ENCODE measurements at regions not wholly inside any gene's neighbourhood (a gene's known extent, or its start where the extent isn't known, plus 50 kb on each side); places are given as distances from the start of the nearest gene placed in this dataset.
A peak's percentile ranks its signal among the peaks of the same experiment; 100 is the strongest.

DNA sequence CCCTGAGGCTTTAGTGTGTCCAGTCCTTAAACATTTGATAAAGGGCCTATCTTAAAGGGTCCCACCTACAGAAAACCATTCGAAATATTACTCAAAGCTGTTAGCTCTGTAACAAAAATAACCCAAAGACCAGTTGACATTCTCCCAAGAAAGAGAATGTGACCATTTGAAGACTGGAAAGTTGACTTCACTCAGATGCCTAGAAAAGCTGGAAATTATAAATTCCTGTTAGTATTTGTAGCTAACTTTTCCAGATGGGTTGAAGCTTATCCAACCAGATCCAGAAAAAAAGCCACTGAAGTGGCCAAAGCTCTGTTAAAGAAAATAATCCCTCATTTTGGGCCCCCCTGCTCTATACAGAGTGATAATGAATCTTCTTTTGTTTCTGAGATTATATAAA is 408.4 kb downstream of the PLOD2 start:
- Histone ChIP-seq H3K27me3 (ENCODE audit: insufficient read depth, low read length) (no peaks in the 10 kb centered on the region), H3K4me3 (ENCODE audit: low read length) (no peak overlapping the region), H3K9me3 (ENCODE audit: low read length) (no peaks in the 10 kb centered on the region), H3K4me1 (ENCODE audit: insufficient read depth, low read length) (peaks cover 42% of the 10 kb centered on the region), H2AFZ (ENCODE audit: low read depth, low read length) (no peak overlapping the region), H3K36me3 (ENCODE audit: insufficient read depth, low read length) (no peaks in the 10 kb centered on the region)

DNA sequence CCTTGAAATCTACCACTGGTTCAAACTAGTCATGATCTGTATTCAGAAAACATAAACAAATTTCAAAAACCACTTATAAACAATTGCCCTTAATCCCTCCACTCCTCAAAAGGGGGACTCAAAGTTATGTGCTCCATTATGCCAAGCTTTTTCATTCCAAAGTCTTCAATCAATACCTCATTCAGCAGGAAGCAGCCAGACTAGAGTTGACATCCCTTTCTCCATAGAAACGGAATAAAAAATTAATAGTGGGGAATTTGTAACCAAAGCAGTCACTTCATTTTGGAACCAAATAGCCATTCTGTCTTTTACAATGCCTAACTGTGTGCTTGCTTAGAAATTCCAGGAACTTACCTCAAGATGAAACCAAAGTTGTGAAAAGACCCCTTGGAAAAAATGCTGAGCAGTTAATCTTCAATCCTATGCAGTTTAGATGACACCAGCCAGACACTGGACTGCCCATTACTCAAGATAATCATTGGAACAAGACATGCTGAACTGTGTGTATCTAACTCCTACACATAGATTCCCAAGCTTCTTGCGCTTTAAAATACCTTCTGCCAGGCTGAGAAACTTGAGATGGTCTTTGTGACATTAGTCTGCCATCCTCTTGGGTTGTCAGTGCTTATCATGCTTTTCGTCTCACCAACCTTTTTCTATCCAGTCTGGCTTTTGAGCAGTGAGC is 406.2 kb downstream of the PLOD2 start:
- H3K4me1 ChIP-seq (ENCODE audit: insufficient read depth, low read length) = peaks cover 37% of the 10 kb centered on the region
- no peak overlapping the region for H3K4me3 ChIP-seq (ENCODE audit: low read length)
- H2AFZ ChIP-seq (ENCODE audit: low read depth, low read length) = peak overlapping the region; percentile 73
- no peaks in the 10 kb centered on the region for H3K27me3 ChIP-seq (ENCODE audit: insufficient read depth, low read length)
- H3K9me3 ChIP-seq (ENCODE audit: low read length) = no peaks in the 10 kb centered on the region
- no peaks in the 10 kb centered on the region for H3K36me3 ChIP-seq (ENCODE audit: insufficient read depth, low read length)

DNA sequence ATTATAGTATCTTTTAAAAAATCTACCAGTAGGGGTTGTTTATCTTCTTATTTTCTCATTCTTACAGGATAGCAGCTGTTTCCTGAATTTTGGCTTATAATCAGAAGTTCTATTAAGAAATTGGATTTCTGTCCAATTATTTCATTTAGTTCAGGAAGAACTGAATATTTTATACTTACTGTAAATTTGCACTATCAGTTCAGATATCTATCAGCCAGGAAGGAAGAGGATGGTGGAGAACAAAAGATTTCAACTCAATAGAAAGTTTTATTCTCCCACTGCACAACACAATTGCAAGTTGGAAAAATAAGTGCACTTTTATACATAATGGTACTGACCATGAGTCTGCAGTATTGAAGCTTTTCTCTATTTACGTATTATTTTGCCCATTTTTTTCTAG is 400.9 kb downstream of the PLOD2 start:
- H3K4me1 ChIP-seq (ENCODE audit: insufficient read depth, low read length) = peaks cover 6% of the 10 kb centered on the region
- H3K9me3 ChIP-seq (ENCODE audit: low read length) = no peaks in the 10 kb centered on the region
- H3K36me3 ChIP-seq (ENCODE audit: insufficient read depth, low read length) = no peaks in the 10 kb centered on the region
- no peaks in the 10 kb centered on the region for H3K27me3 ChIP-seq (ENCODE audit: insufficient read depth, low read length)
- no peak overlapping the region for H3K4me3 ChIP-seq (ENCODE audit: low read length)
- no peak overlapping the region for H2AFZ ChIP-seq (ENCODE audit: low read depth, low read length)

DNA sequence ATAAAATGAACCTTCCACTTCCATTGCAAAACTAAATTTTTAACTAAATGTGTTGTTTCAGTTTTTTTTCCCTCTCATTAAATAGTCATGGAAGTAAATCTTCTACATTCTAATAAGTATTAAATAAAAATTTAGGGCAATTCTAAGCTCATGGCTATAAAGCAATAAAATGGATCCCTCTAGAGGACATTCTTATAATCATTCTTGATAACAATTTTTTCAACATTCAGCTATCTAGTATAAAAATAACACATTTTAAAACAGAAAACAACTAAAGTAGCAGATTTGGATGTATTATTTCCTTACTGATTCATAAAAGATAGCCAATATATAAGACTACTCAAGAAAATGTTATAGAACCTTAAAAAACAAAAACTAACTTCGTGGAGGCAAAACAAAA is 393.1 kb downstream of the PLOD2 start:
- H3K4me3 ChIP-seq (ENCODE audit: low read length) = no peak overlapping the region
- no peaks in the 10 kb centered on the region for H3K27me3 ChIP-seq (ENCODE audit: insufficient read depth, low read length)
- no peak overlapping the region for H2AFZ ChIP-seq (ENCODE audit: low read depth, low read length)
- peaks cover 2% of the 10 kb centered on the region for H3K9me3 ChIP-seq (ENCODE audit: low read length)
- H3K36me3 ChIP-seq (ENCODE audit: insufficient read depth, low read length) = no peaks in the 10 kb centered on the region
- H3K4me1 ChIP-seq (ENCODE audit: insufficient read depth, low read length) = no peaks in the 10 kb centered on the region

DNA sequence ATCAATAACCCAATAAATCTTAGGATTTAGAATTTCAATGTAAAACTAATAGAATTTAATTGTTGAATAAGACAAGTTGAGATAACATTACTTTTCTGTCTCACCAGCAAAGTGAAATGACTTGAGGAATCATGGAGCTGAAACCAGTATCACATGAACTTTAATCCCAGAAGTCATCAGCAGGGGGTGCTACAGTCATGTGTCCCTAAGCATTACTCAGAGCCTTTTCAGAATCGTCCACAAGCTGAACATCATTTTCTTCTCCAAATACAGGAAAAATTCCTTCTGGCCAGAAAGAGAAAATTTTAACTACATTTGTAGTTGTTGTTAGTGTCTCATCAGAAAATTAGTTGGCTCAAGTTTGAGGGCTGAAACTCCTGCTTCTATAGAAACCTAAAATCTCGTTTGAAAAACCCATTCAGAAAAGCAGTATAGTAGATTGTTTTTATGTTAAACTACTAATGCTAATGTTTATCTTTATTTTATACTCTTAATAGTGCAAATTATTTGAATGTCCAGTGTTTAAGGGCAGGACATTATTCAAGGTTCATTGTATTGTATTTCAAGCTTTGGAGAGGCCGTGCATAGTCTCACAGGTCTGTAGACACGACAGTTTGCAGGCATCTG is 384.1 kb downstream of the PLOD2 start:
- H3K9me3 ChIP-seq (ENCODE audit: low read length) = no peaks in the 10 kb centered on the region
- H3K4me1 ChIP-seq (ENCODE audit: insufficient read depth, low read length) = no peaks in the 10 kb centered on the region
- H2AFZ ChIP-seq (ENCODE audit: low read depth, low read length) = no peak overlapping the region
- H3K27me3 ChIP-seq (ENCODE audit: insufficient read depth, low read length) = no peaks in the 10 kb centered on the region
- no peaks in the 10 kb centered on the region for H3K36me3 ChIP-seq (ENCODE audit: insufficient read depth, low read length)
- no peak overlapping the region for H3K4me3 ChIP-seq (ENCODE audit: low read length)

DNA sequence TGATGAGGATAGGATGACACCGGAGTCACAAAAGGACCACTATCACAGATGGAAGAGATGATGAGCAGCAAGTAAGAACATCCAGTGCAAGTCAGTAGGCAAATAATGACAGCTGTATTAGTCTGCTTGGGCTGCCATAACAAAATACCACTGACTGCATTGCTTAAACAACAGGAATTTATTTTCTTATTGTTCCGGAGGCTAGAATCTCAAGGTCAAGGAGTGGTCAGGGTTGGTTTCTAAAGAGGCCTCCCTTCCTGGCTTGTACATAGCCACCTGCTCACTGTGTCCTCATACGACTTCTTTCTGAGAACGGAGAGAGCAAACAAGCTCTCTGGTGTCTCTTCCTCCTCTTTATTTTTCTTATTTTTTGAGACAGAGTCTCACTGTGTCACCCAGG is 380.7 kb downstream of the PLOD2 start:
- H3K36me3 ChIP-seq (ENCODE audit: insufficient read depth, low read length) = no peaks in the 10 kb centered on the region
- no peaks in the 10 kb centered on the region for H3K4me1 ChIP-seq (ENCODE audit: insufficient read depth, low read length)
- no peaks in the 10 kb centered on the region for H3K27me3 ChIP-seq (ENCODE audit: insufficient read depth, low read length)

DNA sequence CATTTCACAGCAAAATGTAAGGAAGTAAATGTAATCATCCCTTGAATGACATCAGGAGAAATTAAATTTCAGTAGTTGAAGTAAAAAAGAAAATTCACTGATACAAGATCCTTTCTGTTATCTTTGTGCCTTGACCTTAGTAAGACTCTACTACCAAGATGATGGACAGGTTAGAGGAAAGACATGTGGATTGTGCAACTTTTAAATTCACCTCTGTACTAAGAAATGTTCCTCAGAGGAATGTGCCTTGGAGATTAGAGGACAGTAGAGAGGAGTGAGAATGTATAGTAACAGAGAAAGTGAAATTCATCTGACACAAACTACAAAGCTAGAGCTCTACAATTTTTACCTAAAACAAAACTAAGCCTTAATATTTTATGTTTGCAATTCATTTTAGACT is 375.3 kb downstream of the PLOD2 start:
- Histone ChIP-seq H3K4me1 (ENCODE audit: insufficient read depth, low read length) (no peaks in the 10 kb centered on the region), H3K27me3 (ENCODE audit: insufficient read depth, low read length) (no peaks in the 10 kb centered on the region), H3K9me3 (ENCODE audit: low read length) (no peaks in the 10 kb centered on the region), H3K36me3 (ENCODE audit: insufficient read depth, low read length) (no peaks in the 10 kb centered on the region), H2AFZ (ENCODE audit: low read depth, low read length) (no peak overlapping the region), H3K4me3 (ENCODE audit: low read length) (no peak overlapping the region)

More for the DNA sequence above, 380.7 kb downstream of the PLOD2 start:
- no peak overlapping the region for H3K4me3 ChIP-seq (ENCODE audit: low read length)
- H2AFZ ChIP-seq (ENCODE audit: low read depth, low read length) = no peak overlapping the region
- no peaks in the 10 kb centered on the region for H3K9me3 ChIP-seq (ENCODE audit: low read length)

DNA sequence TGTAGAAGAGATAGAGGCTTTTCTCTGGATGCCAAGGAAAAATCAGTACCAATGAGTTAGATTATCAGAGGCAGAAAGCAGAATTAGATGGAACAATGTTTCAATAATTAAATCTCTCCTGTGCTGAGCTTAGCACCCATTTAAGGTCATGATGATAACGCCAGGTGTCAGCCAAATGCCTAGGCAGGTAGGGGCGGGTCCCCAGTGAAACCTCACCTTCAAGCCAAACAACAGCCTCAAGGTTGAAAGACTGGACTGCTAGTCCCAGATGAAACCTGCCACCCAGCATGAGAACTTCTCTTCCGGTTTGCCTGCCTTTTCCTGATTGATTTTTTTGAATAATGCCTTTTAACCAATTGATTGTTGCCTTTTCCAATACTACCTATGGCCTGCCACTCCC is 363.0 kb downstream of the PLOD2 start:
- Histone ChIP-seq H3K36me3 (ENCODE audit: insufficient read depth, low read length) (no peaks in the 10 kb centered on the region), H3K4me1 (ENCODE audit: insufficient read depth, low read length) (peaks cover 23% of the 10 kb centered on the region), H3K27me3 (ENCODE audit: insufficient read depth, low read length) (no peaks in the 10 kb centered on the region), H3K4me3 (ENCODE audit: low read length) (no peak overlapping the region), H3K9me3 (ENCODE audit: low read length) (peaks cover 5% of the 10 kb centered on the region), H2AFZ (ENCODE audit: low read depth, low read length) (no peak overlapping the region)

DNA sequence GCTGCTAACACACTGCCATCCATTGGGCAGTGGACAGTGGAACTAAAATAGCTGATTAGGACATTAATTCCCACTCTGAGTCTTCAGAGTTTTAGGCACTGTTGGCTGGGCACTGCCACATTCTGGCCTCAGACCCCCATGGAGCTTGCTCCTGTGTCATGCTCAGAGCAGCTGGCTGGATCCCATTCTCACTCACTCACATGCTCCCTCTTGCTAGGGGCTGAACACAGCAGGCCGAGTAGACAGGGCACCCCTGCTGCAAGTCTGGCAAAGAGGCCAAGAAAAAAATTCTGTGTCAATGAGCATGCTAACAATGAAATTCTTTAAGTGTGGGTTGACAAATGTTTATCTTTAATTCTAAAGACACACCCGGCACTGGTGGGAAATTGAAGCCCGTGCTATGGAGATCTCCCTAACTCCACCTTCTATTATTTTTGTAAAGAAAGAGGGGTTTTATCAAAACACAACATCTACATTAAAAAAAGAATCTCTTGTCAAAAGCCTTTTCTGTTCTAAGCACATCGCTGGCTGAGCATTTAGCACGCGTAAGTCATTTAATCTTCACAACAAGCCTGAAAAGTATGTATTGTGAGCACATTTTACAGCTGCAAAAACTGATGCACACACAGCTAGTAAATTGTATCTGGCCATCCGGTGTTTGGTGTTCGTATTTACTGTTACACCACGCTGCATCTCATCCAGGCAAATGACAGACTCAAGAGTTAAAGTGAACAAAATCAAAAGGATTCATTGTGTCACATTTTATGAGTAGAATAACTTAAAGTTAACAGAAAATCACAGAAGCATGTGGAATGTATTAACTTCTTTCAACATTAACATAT is 362.1 kb downstream of the PLOD2 start:
- Histone ChIP-seq H3K27me3 (ENCODE audit: insufficient read depth, low read length) (no peaks in the 10 kb centered on the region), H3K9me3 (ENCODE audit: low read length) (peaks cover 5% of the 10 kb centered on the region), H3K4me1 (ENCODE audit: insufficient read depth, low read length) (peaks cover 23% of the 10 kb centered on the region), H3K4me3 (ENCODE audit: low read length) (no peak overlapping the region), H2AFZ (ENCODE audit: low read depth, low read length) (no peak overlapping the region), H3K36me3 (ENCODE audit: insufficient read depth, low read length) (no peaks in the 10 kb centered on the region)

DNA sequence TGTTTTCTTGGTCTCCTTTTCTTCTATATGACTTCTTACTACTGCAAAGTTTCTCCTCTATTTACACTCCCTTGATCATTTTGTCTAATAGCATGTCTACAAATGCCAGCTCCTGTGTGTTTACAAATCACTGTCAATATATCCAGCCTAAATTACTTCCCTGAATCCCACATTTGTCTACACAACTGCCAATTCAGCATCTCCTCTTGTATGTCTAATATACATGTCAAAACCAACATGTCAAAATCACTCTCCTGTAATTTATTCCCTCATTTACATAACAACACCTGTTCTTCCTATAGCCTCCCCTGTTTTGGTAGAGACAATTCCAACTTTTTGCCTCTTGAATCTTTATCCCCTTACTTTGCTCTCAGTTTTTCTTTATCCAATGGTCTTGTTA is 359.3 kb downstream of the PLOD2 start:
- no peaks in the 10 kb centered on the region for H3K36me3 ChIP-seq (ENCODE audit: insufficient read depth, low read length)
- no peaks in the 10 kb centered on the region for H3K9me3 ChIP-seq (ENCODE audit: low read length)
- no peak overlapping the region for H3K4me3 ChIP-seq (ENCODE audit: low read length)
- peaks cover 23% of the 10 kb centered on the region for H3K4me1 ChIP-seq (ENCODE audit: insufficient read depth, low read length)
- no peaks in the 10 kb centered on the region for H3K27me3 ChIP-seq (ENCODE audit: insufficient read depth, low read length)
- H2AFZ ChIP-seq (ENCODE audit: low read depth, low read length) = no peak overlapping the region

DNA sequence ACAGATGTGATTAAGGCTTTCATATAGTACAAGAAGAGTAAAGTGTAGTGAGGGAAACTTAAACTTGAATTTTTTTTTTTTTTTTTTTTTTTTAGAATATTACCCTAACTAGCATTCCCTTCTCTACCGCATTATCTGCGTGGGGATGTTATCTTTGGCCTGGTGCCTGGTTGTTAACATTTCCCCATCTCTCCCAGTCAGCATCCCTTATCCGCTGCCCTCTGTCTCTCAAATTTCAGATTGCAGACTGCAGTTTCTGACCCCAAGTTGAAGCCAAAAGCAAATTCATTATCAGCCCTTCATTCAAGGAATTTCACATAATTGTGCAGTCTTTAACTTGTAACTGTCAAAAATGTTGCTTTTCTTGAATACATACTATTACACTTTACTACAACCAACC is 353.0 kb downstream of the PLOD2 start:
- Histone ChIP-seq H3K36me3 (ENCODE audit: insufficient read depth, low read length) (no peaks in the 10 kb centered on the region), H3K9me3 (ENCODE audit: low read length) (no peaks in the 10 kb centered on the region), H3K4me3 (ENCODE audit: low read length) (no peak overlapping the region), H3K4me1 (ENCODE audit: insufficient read depth, low read length) (no peaks in the 10 kb centered on the region), H3K27me3 (ENCODE audit: insufficient read depth, low read length) (no peaks in the 10 kb centered on the region), H2AFZ (ENCODE audit: low read depth, low read length) (no peak overlapping the region)

DNA sequence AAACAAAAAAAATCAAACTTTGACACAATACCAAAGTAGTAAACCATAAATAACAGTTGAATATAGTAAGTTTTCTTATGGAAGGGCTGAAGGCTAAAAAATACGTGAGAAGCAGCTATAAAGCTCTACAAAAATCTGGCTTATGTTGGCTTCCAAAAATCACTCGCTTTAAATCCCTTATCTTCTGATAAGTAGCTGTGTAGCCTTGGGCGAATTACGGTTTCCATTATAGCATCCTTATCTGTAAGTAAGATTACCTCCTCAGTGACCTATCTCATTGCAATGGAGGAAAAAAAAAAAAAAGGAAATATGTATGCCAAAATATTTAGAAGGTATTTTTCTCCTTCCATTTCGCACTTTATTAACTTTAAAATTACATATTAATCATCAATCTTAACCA is 348.6 kb downstream of the PLOD2 start:
- Histone ChIP-seq H3K27me3 (ENCODE audit: insufficient read depth, low read length) (no peaks in the 10 kb centered on the region), H2AFZ (ENCODE audit: low read depth, low read length) (no peak overlapping the region), H3K9me3 (ENCODE audit: low read length) (no peaks in the 10 kb centered on the region), H3K36me3 (ENCODE audit: insufficient read depth, low read length) (no peaks in the 10 kb centered on the region), H3K4me3 (ENCODE audit: low read length) (no peak overlapping the region), H3K4me1 (ENCODE audit: insufficient read depth, low read length) (no peaks in the 10 kb centered on the region)

DNA sequence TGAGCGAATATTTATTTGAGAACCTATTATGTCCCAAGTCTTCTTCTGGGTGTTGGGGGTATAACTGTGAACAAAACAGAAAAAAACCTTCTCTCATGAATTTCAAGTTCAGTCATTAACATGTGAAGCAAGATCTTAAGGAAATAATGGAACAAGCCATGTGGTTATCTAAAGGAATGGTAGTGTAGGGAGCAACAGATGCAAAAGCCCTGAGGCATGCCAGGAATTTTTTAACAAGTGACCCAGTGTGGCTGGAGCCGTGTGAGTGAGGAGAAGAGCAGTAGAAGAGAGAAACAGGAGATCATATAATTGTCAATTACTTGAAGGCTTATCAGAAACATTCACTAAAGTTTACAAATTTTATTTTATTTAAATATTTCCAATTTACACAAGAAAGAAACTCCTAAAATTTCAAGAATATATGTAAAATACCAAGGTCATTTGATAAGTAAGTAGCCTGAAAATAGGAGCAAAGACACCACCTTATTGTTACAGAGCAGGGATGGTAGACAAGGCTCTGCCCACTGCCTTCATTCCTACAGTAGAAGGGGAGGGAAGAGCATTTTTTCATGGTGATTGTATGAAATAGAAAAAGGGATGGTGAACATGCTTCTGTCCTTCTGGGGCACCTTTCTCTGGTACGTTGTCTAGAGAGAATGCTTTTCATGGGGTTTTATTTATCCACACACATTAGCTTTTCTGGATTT is 345.1 kb downstream of the PLOD2 start:
- Histone ChIP-seq H3K4me1 (ENCODE audit: insufficient read depth, low read length) (no peaks in the 10 kb centered on the region), H2AFZ (ENCODE audit: low read depth, low read length) (no peak overlapping the region), H3K27me3 (ENCODE audit: insufficient read depth, low read length) (no peaks in the 10 kb centered on the region), H3K36me3 (ENCODE audit: insufficient read depth, low read length) (no peaks in the 10 kb centered on the region), H3K9me3 (ENCODE audit: low read length) (no peaks in the 10 kb centered on the region), H3K4me3 (ENCODE audit: low read length) (no peak overlapping the region)
